ENCODE measurements at regions not wholly inside any gene's neighbourhood (a gene's known extent, or its start where the extent isn't known, plus 50 kb on each side); places are given as distances from the start of the nearest gene placed in this dataset.
"Not testable (repeated sequence)": the region's sequence is repeated elsewhere in the genome, so short reads cannot be mapped to it uniquely, and the experiment has no call there.

DNA sequence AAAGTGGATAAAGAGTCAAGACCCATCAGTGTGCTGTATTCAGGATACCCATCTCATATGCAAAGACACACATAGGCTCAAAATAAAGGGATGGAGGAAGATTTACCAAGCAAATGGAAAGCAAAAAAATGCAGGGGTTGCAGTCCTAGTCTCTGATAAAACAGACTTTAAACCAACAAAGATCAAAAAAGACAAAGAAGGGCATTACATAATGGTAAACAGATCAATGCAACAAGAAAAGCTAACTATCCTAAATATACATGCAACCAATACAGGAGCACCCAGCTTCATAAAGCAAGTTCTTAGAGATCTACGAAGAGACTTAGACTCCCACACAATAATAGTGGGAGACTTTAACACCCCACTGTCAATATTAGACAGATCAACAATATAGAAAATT is 66.7 kb upstream of the LIPC start:
- not testable (repeated sequence) for TF ChIP-seq EP300, POLR2AphosphoS5 (IDR thresholded peaks at IDR 0.05)
- TF ChIP-seq, protein P1, sequence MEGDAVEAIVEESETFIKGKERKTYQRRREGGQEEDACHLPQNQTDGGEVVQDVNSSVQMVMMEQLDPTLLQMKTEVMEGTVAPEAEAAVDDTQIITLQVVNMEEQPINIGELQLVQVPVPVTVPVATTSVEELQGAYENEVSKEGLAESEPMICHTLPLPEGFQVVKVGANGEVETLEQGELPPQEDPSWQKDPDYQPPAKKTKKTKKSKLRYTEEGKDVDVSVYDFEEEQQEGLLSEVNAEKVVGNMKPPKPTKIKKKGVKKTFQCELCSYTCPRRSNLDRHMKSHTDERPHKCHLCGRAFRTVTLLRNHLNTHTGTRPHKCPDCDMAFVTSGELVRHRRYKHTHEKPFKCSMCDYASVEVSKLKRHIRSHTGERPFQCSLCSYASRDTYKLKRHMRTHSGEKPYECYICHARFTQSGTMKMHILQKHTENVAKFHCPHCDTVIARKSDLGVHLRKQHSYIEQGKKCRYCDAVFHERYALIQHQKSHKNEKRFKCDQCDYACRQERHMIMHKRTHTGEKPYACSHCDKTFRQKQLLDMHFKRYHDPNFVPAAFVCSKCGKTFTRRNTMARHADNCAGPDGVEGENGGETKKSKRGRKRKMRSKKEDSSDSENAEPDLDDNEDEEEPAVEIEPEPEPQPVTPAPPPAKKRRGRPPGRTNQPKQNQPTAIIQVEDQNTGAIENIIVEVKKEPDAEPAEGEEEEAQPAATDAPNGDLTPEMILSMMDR (IDR thresholded peaks at IDR 0.05) = not testable (repeated sequence)
